AG09319 (cell line): ENCODE measurements at regions not wholly inside any gene's neighbourhood (a gene's known extent, or its start where the extent isn't known, plus 50 kb on each side); places are given as distances from the start of the nearest gene placed in this dataset.

Experiments used
- DNase-seq: peaks from one replicate; pipeline ENCODE4 v3.0.0-alpha.2; 2010; ENCODE audit warnings: low read depth; ENCODE audit errors: extremely low read depth
- CTCF ChIP-seq: IDR thresholded peaks from 2 replicates; pipeline ENCODE4 v1.5.1; 2011; ENCODE audit warnings: low read depth, mild to moderate bottlenecking, inconsistent platforms, low read length, moderate library complexity

- TF ChIP-seq CTCF = no peak
- no peak for DNase-seq
Observed at GRCh38 chr9:96045811-96046210, 170.3 kb downstream of the ERCC6L2 start.

GRCh38 chr9:96044401-96044800 lies 168.9 kb downstream of the ERCC6L2 start:
- no peak for TF ChIP-seq CTCF

GRCh38 chr9:96040591-96041461 lies 165.3 kb downstream of the ERCC6L2 start:
- DNase-seq = no peak
- no peak for TF ChIP-seq CTCF

More at GRCh38 chr9:96044401-96044800, 168.9 kb downstream of the ERCC6L2 start:
- DNase-seq = no peak

- no peak for TF ChIP-seq CTCF
- DNase-seq = no peak
Observed at GRCh38 chr9:96038914-96039313, 163.4 kb downstream of the ERCC6L2 start.

- no peak for TF ChIP-seq CTCF
- DNase-seq = no peak
Observed at GRCh38 chr9:96038271-96038670, 162.8 kb downstream of the ERCC6L2 start.

- DNase-seq = no peak
- no peak for TF ChIP-seq CTCF
Observed at GRCh38 chr9:96034553-96035122, 159.1 kb downstream of the ERCC6L2 start.

- no peak for TF ChIP-seq CTCF
- DNase-seq = no peak
Observed at GRCh38 chr9:96033896-96034295, 158.4 kb downstream of the ERCC6L2 start.
